NT2/D1 (cell line): ENCODE measurements at regions not wholly inside any gene's neighbourhood (a gene's known extent, or its start where the extent isn't known, plus 50 kb on each side); places are given as distances from the start of the nearest gene placed in this dataset.

ENCODE experiments used
- SUZ12 ChIP-seq: IDR thresholded peaks from 2 replicates; pipeline ENCODE4 v1.6.1; 2011; ENCODE audit not compliant: insufficient read length, insufficient read depth; ENCODE audit errors: extremely low read depth
- YY1 ChIP-seq: IDR thresholded peaks from 2 replicates; pipeline ENCODE4 v1.6.1; 2011; ENCODE audit not compliant: insufficient read length, insufficient read depth
- ZNF274 ChIP-seq: IDR thresholded peaks from 2 replicates; pipeline ENCODE4 v1.6.1; 2011; ENCODE audit warnings: mild to moderate bottlenecking, low read depth, low read length

- TF ChIP-seq SUZ12, result no peak
- no peak for TF ChIP-seq ZNF274
- no peak for TF ChIP-seq YY1
Measured at GRCh38 chr2:52465287-52465686, 1302.3 kb upstream of the CHAC2 start.
